Heart left ventricle (tissue), 16 donors: ENCODE measurements at regions not wholly inside any gene's neighbourhood (a gene's known extent, or its start where the extent isn't known, plus 50 kb on each side); places are given as distances from the start of the nearest gene placed in this dataset.
"Not testable (repeated sequence)": the region's sequence is repeated elsewhere in the genome, so short reads cannot be mapped to it uniquely, and the experiment has no call there.

Experiments used
- ATAC-seq, 4 donors: fragments of 200-7000 bp; cut with Tn5 transposase; one replicate each; pipeline ENCODE4 v1.9.1; 2020 to 2022; ENCODE audit warnings: moderate library complexity in 4 of 4, mild to moderate bottlenecking in 3 of 4, moderate number of reproducible peaks in 1 of 4
- DNase-seq, 5 donors: peaks; one replicate each; pipeline ENCODE4 v3.0.0-alpha.2; 2020
- H3K27ac ChIP-seq, 12 donors: fragments of 200-600 bp; sonication (generic) in 4 of 12; one replicate each; pipeline versions ENCODE4 v1.5.0 to v1.8.0; 2016 to 2022; ENCODE audit warnings: mild to moderate bottlenecking in 2 of 12
- H3K27me3 ChIP-seq, 9 donors: fragments of 200-600 bp; sonication (generic) in 2 of 9; one replicate each; pipeline versions ENCODE4 v1.5.1 to v1.8.0; 2016 to 2022; ENCODE audit warnings: mild to moderate bottlenecking in 3 of 9
- H3K36me3 ChIP-seq, 9 donors: fragments of 200-600 bp; sonication (generic) in 2 of 9; one replicate each; pipeline versions ENCODE4 v1.5.0 to v1.8.0; 2018 to 2022; ENCODE audit warnings: mild to moderate bottlenecking in 2 of 9
- H3K4me1 ChIP-seq, 12 donors: fragments of 200-600 bp; sonication (generic) in 4 of 12; one replicate each; pipeline versions ENCODE4 v1.5.0 to v1.8.0; 2016 to 2022; ENCODE audit warnings: mild to moderate bottlenecking in 3 of 12
- H3K4me3 ChIP-seq, 12 donors: fragments of 200-600 bp; sonication (generic) in 4 of 12; one replicate each; pipeline versions ENCODE4 v1.5.0 to v1.8.0; 2017 to 2022; ENCODE audit warnings: mild to moderate bottlenecking in 9 of 12, moderate library complexity in 4 of 12
- H3K9me3 ChIP-seq, 12 donors: fragments of 200-600 bp; sonication (generic) in 4 of 12; one replicate each; pipeline versions ENCODE4 v1.5.0 to v1.8.0; 2016 to 2022; ENCODE audit warnings: mild to moderate bottlenecking in 1 of 12
- CTCF ChIP-seq, 12 donors: fragments of 200-600 bp; sonication (generic) in 4 of 12; IDR thresholded peaks; one replicate each; pipeline versions ENCODE4 v1.5.0 to v1.8.0; 2018 to 2022; ENCODE audit warnings: antibody characterized with exemption in 12 of 12, mild to moderate bottlenecking in 5 of 12
- POLR2A ChIP-seq, 2 donors: fragments of 450-650 bp; IDR thresholded peaks; one replicate each; pipeline ENCODE4 v1.6.1; 2017; ENCODE audit warnings: antibody characterized with exemption in 2 of 2, mild to moderate bottlenecking in 2 of 2, moderate library complexity in 2 of 2
- WGBS, 4 donors: extraction: QIAGEN DNeasy Blood & Tissue Kit in 2 of 4; methylation state at CpG; one replicate each; pipeline versions ENCODE4 v1.1.5 to v1.1.7; 2013 to 2018; 5-methylcytosine and 5-hydroxymethylcytosine counted together
- intact Hi-C, 10 donors: fragments of 100-400 bp; cut with DNase I; formaldehyde crosslinking; loops; one replicate each; pipeline versions ENCODE4 v1.11.1 to v1.14.2; 2022
- donor health status: ischemic (EF 13 %, LVEDD 7.1; RV severe dilation, severe dysfunction).
- donor health status: healthy with polysubstance abuse.
- donor health status: DM: no; HTN: yes; CAD: no.
- donor health status: DM: no; HTN: no; CAD: no.
- donor health status: ischemic (EF 25% LVEDD 6.9; RV normal size, moderate dysfunction).
- donor health status: ischemic (EF 25% LVEDD 5.7; RV mildly dilated, moderate dysfunction).
- donor health status: healthy.
- donor health status: DM: yes; HTN: yes; CAD: no.
- donor health status: ischemic (EF 35%, LVEDD 5.7; RV mildly dilated, moderate dysfunction).
- donor health status: nonischemic (EF 11% LVEDD 7.7; RV severe dilation, severe dysfunction).
- donor health status: DM: yes; HTN: yes; CAD: no.
- donor health status: PGD.
- donor health status: ischemic (EF 29% LVEDD 5.4; RV normal size, mild dysfunction).
- donor health status: nonischemic (EF 23%, LVEDD 6.1; RV moderate dilation, normal function).

GRCh38 chr10:58064714-58065528 lies 202.8 kb downstream of the IPMK start:
- Histone ChIP-seq H3K4me1 (no peaks in the 10 kb centered on the region), H3K36me3 (no peaks in the 10 kb centered on the region), H3K9me3 (no peaks in the 10 kb centered on the region), H3K4me3 (no peak overlapping the region), H3K27ac (no peak overlapping the region), H3K27me3 (no peaks in the 10 kb centered on the region)
- ATAC-seq (no peak), DNase-seq (no peak)
- TF ChIP-seq POLR2A (IDR thresholded peaks at IDR 0.05) = no peak
- peak; percentile 49 to 82 (median 70) for TF ChIP-seq CTCF (IDR thresholded peaks at IDR 0.05)
- 49 to 62% (median 56%) methylated on average over 4 of the region's 4 CpGs for WGBS, 4 donors
- intact Hi-C loops = loop anchor here (2.0 to 10.0 kb wide), 11 partner anchors 348 to 730 kb away; no protein-coding TSS in a partner anchor

- H3K36me3 ChIP-seq = no peaks in the 10 kb centered on the region
- ATAC-seq (no peak), DNase-seq (no peak)
- no peaks in the 10 kb centered on the region for H3K9me3 ChIP-seq
- WGBS, 4 donors = 38 to 55% (median 54%) methylated on average over 7 of the region's 7 CpGs
- H3K27ac ChIP-seq = no peak overlapping the region
- no peak overlapping the region for H3K4me3 ChIP-seq
- H3K27me3 ChIP-seq = no peaks in the 10 kb centered on the region
- intact Hi-C loops = loop anchor here (2.0 to 10.0 kb wide), 10 partner anchors 347 to 729 kb away; no protein-coding TSS in a partner anchor
- no peaks in the 10 kb centered on the region for H3K4me1 ChIP-seq
- TF ChIP-seq POLR2A (IDR thresholded peaks at IDR 0.05) = no peak
- no peak for TF ChIP-seq CTCF (IDR thresholded peaks at IDR 0.05)
Observed at GRCh38 chr10:58063861-58064480, 203.7 kb downstream of the IPMK start.

GRCh38 chr10:58058683-58059082 lies 209.0 kb downstream of the IPMK start:
- H3K27ac ChIP-seq, H3K9me3 ChIP-seq, H3K4me1 ChIP-seq, H3K27me3 ChIP-seq, ATAC-seq, H3K4me3 ChIP-seq, intact Hi-C loops, DNase-seq, H3K36me3 ChIP-seq: not testable (repeated sequence)
- 78 to 91% (median 86%) methylated on average over 1 of the region's 1 CpG for WGBS, 4 donors

- H3K27ac ChIP-seq = no peak overlapping the region
- H3K4me3 ChIP-seq = no peak overlapping the region
- ATAC-seq = no peak
- no peaks in the 10 kb centered on the region for H3K9me3 ChIP-seq
- TF ChIP-seq CTCF (IDR thresholded peaks at IDR 0.05) (no peak), POLR2A (IDR thresholded peaks at IDR 0.05) (no peak)
- DNase-seq = no peak
- no peaks in the 10 kb centered on the region for H3K4me1 ChIP-seq
- intact Hi-C loops = no loop called here
- H3K36me3 ChIP-seq = no peaks in the 10 kb centered on the region
- no peaks in the 10 kb centered on the region for H3K27me3 ChIP-seq
- 72 to 88% (median 84%) methylated on average over 2 of the region's 2 CpGs for WGBS, 4 donors
Observed at GRCh38 chr10:58054881-58055280, 212.8 kb downstream of the IPMK start.
